Cardiac fibroblast (primary cell): ENCODE measurements at regions not wholly inside any gene's neighbourhood (a gene's known extent, or its start where the extent isn't known, plus 50 kb on each side); places are given as distances from the start of the nearest gene placed in this dataset.
"Not testable (repeated sequence)": the region's sequence is repeated elsewhere in the genome, so short reads cannot be mapped to it uniquely, and the experiment has no call there.

Experiments
- DNase-seq, 2 donors: peaks; one replicate each; pipeline versions ENCODE4 v3.0.0 to v3.0.0-alpha.2; 2010; ENCODE audit warnings: low read depth in 2 of 2
- H3K4me3 ChIP-seq, 2 donors: replicated peaks in 1 of 2; 1 replicate in 1 of 2; 2 replicates in 1 of 2; pipeline ENCODE4 v1.5.1; 2011; ENCODE audit warnings: low read depth in 2 of 2, low read length in 2 of 2, mild to moderate bottlenecking in 2 of 2, moderate library complexity in 1 of 2
- CTCF ChIP-seq: IDR thresholded peaks from one replicate; pipeline ENCODE4 v1.5.1; 2011; ENCODE audit warnings: low read depth, mild to moderate bottlenecking, low read length, inconsistent platforms

GRCh38 chr16:63426275-63426870 lies 1390.1 kb upstream of the CDH8 start:
- DNase-seq: peak in 1 of 2 donors; percentile 45
- no peak for TF ChIP-seq CTCF

GRCh38 chr16:63422715-63423114 lies 1386.5 kb upstream of the CDH8 start:
- no peak overlapping the region for H3K4me3 ChIP-seq
- TF ChIP-seq CTCF: no peak
- no peak for DNase-seq

More at GRCh38 chr16:63426275-63426870, 1390.1 kb upstream of the CDH8 start:
- H3K4me3 ChIP-seq: no peak overlapping the region

- no peak overlapping the region for H3K4me3 ChIP-seq
- DNase-seq: no peak
- TF ChIP-seq CTCF: no peak
Measured at GRCh38 chr16:63416712-63417111, 1380.5 kb upstream of the CDH8 start.

GRCh38 chr16:63415014-63415413 lies 1378.8 kb upstream of the CDH8 start:
- DNase-seq: no peak
- no peak overlapping the region for H3K4me3 ChIP-seq
- no peak for TF ChIP-seq CTCF

GRCh38 chr16:63410594-63410993 lies 1374.4 kb upstream of the CDH8 start:
- TF ChIP-seq CTCF: no peak
- DNase-seq: no peak
- H3K4me3 ChIP-seq: no peak overlapping the region

GRCh38 chr16:63403792-63404191 lies 1367.6 kb upstream of the CDH8 start:
- DNase-seq: no peak
- H3K4me3 ChIP-seq: no peak overlapping the region
- no peak for TF ChIP-seq CTCF

- not testable (repeated sequence) for H3K4me3 ChIP-seq, DNase-seq
Measured at GRCh38 chr16:63388277-63388676, 1352.0 kb upstream of the CDH8 start.
